Erythroblast (primary cell): ENCODE measurements at regions not wholly inside any gene's neighbourhood (a gene's known extent, or its start where the extent isn't known, plus 50 kb on each side); places are given as distances from the start of the nearest gene placed in this dataset.

Source experiments
- GATA1 ChIP-seq: IDR thresholded peaks from 2 replicates; pipeline ENCODE4 v1.6.1; 2011; ENCODE audit warnings: low read depth, mild to moderate bottlenecking, control low read depth, low read length, moderate library complexity
- POLR2A ChIP-seq: IDR thresholded peaks from 2 replicates; pipeline ENCODE4 v1.6.1; 2011; ENCODE audit warnings: mild to moderate bottlenecking, low read length

- TF ChIP-seq POLR2A (no peak), GATA1 (no peak)
Measured at GRCh38 chr14:94995551-94995950, 161.8 kb downstream of the DICER1 start.
